Testis (tissue), 2 donors: ENCODE measurements at regions not wholly inside any gene's neighbourhood (a gene's known extent, or its start where the extent isn't known, plus 50 kb on each side); places are given as distances from the start of the nearest gene placed in this dataset.

Source experiments
- CTCF ChIP-seq, 3 experiments: fragments of 450-650 bp in 2 of 3; fragments of 200-600 bp in 1 of 3; sonication (generic) in 1 of 3; IDR thresholded peaks; one replicate each; pipeline ENCODE4 v1.5.1; 2016 to 2019; ENCODE audit warnings: antibody characterized with exemption in 3 of 3, mild to moderate bottlenecking in 2 of 3, moderate library complexity in 1 of 3
- POLR2A ChIP-seq: fragments of 450-650 bp; IDR thresholded peaks from one replicate; pipeline ENCODE4 v1.6.1; 2017; ENCODE audit warnings: antibody characterized with exemption, mild to moderate bottlenecking, moderate library complexity

GRCh38 chr14:50035214-50035613 is 81.2 kb downstream of the VCPKMT start:
- TF ChIP-seq CTCF (IDR thresholded peaks at IDR 0.05) (no peak), POLR2A (no peak)
